Endothelial cell of umbilical vein (primary cell): ENCODE measurements at regions not wholly inside any gene's neighbourhood (a gene's known extent, or its start where the extent isn't known, plus 50 kb on each side); places are given as distances from the start of the nearest gene placed in this dataset.

Experiments
- BruUV-seq: library from RNA; stranded (reverse); fragments of 400-500 nt; replicated peaks from 2 replicates; lab custom pipeline; 2021; lab: Mats Ljungman, UMichigan
- CTCF ChIA-PET: fragments of 300-600, 350-600 bp; sonication (Branson Sonifier 250); formaldehyde crosslinking; loops from one replicate; lab custom pipeline; 2021; ENCODE audit warnings: antibody characterized with exemption, inconsistent platforms; lab: Charles Lee
- POLR2A ChIA-PET: fragments of 300-600, 350-600 bp; sonication (Branson Sonifier 250); formaldehyde crosslinking; loops from one replicate; lab custom pipeline; 2021; ENCODE audit warnings: antibody characterized with exemption, inconsistent platforms; lab: Charles Lee
- DNase-seq: peaks from one replicate; pipeline ENCODE4 v3.0.0-alpha.2; 2011; ENCODE audit warnings: low read depth, low spot score
- FAIRE-seq: peaks from 2 replicates; lab custom pipeline; 2011; peaks lifted over from hg19 to GRCh38; lab: Jason Lieb, UNC
- H2AFZ ChIP-seq: 2 replicates; pipeline ENCODE4 v1.6.0; 2012; ENCODE audit warnings: low read depth, low read length, control low read depth, inconsistent platforms
- H3K27ac ChIP-seq: 2 replicates; pipeline ENCODE4 v1.5.1; 2011; ENCODE audit warnings: low read depth, mild to moderate bottlenecking, control low read depth, low read length, moderate library complexity; ENCODE audit not compliant: insufficient read depth
- H3K27me3 ChIP-seq, 2 experiments: 2 replicates each; pipeline versions ENCODE4 v1.6.0 to v1.6.1; 2011; ENCODE audit warnings: low read length in 2 of 2, mixed read lengths in 1 of 2; ENCODE audit not compliant: control insufficient read depth in 2 of 2, insufficient read depth in 2 of 2
- H3K36me3 ChIP-seq, 2 experiments: 2 replicates in 1 of 2; 3 replicates in 1 of 2; pipeline ENCODE4 v1.5.1; 2011; ENCODE audit warnings: low read length in 2 of 2, mild to moderate bottlenecking in 1 of 2, moderate library complexity in 1 of 2; ENCODE audit not compliant: control insufficient read depth in 2 of 2, insufficient read depth in 2 of 2; ENCODE audit errors: extremely low read depth in 1 of 2
- H3K4me1 ChIP-seq: 3 replicates; pipeline ENCODE4 v1.5.1; 2011; ENCODE audit warnings: mild to moderate bottlenecking, low read length; ENCODE audit not compliant: control insufficient read depth, insufficient read depth; ENCODE audit errors: extremely low read depth
- H3K4me2 ChIP-seq: 2 replicates; pipeline ENCODE4 v1.6.1; 2011; ENCODE audit warnings: low read length, control low read depth, mixed read lengths; ENCODE audit not compliant: insufficient read depth
- H3K4me3 ChIP-seq, 3 experiments: fragments of 200-600 bp in 1 of 3; sonication (generic), shearing (Covaris generic) in 1 of 3; replicated peaks in 1 of 3; 2 replicates each; pipeline ENCODE4 v1.5.1; 2011 to 2016; ENCODE audit warnings: control low read depth in 3 of 3, low read length in 3 of 3, mild to moderate bottlenecking in 2 of 3, inconsistent platforms in 1 of 3, low read depth in 1 of 3, moderate library complexity in 1 of 3; ENCODE audit not compliant: insufficient read depth in 1 of 3
- H3K79me2 ChIP-seq: 2 replicates; pipeline ENCODE4 v1.6.0; 2012; ENCODE audit warnings: low read length, inconsistent platforms; ENCODE audit not compliant: control insufficient read depth, insufficient read depth
- H3K9ac ChIP-seq: replicated peaks from 2 replicates; pipeline ENCODE3; 2011; ENCODE audit warnings: low read length, control low read depth; ENCODE audit not compliant: insufficient read depth; ENCODE audit errors: extremely low read depth
- H3K9me1 ChIP-seq: replicated peaks from 3 replicates; pipeline ENCODE4 v1.6.0; 2011; ENCODE audit warnings: mild to moderate bottlenecking, low read length; ENCODE audit not compliant: control insufficient read depth, insufficient read depth; ENCODE audit errors: extremely low read depth
- H3K9me3 ChIP-seq: replicated peaks from 2 replicates; pipeline ENCODE4 v1.5.1; 2012; ENCODE audit warnings: low read length, inconsistent platforms; ENCODE audit not compliant: control insufficient read depth, insufficient read depth
- H4K20me1 ChIP-seq: replicated peaks from 2 replicates; pipeline ENCODE3; 2011; ENCODE audit warnings: mild to moderate bottlenecking, low read length; ENCODE audit not compliant: control insufficient read depth, insufficient read depth; ENCODE audit errors: extremely low read depth
- CTCF ChIP-seq, 2 donors: IDR thresholded peaks; 1 replicate in 1 of 2; 2 replicates in 1 of 2; pipeline ENCODE4 v1.5.1; 2011; ENCODE audit warnings: low read length in 2 of 2, mild to moderate bottlenecking in 2 of 2, moderate library complexity in 2 of 2, control low read depth in 1 of 2, inconsistent platforms in 1 of 2, low read depth in 1 of 2; ENCODE audit not compliant: insufficient read depth in 1 of 2; ENCODE audit errors: extremely low read depth in 1 of 2
- EZH2 ChIP-seq: IDR thresholded peaks from 2 replicates; pipeline ENCODE4 v1.6.1; 2012; ENCODE audit warnings: borderline replicate concordance, low read depth, mild to moderate bottlenecking, moderate library complexity, low read length, inconsistent platforms; ENCODE audit not compliant: severe bottlenecking
- FOS ChIP-seq: IDR thresholded peaks from 2 replicates; pipeline ENCODE4 v1.6.1; 2011; ENCODE audit warnings: mild to moderate bottlenecking, low read length, moderate library complexity, borderline replicate concordance; ENCODE audit not compliant: insufficient read depth
- GATA2 ChIP-seq: IDR thresholded peaks from 2 replicates; pipeline ENCODE4 v1.7.0; 2011; ENCODE audit warnings: low read depth, mild to moderate bottlenecking, moderate library complexity, mixed read lengths, low read length; ENCODE audit not compliant: insufficient read length, insufficient read depth
- JUN ChIP-seq: IDR thresholded peaks from 2 replicates; pipeline ENCODE4 v1.6.1; 2011; ENCODE audit warnings: borderline replicate concordance, low read depth; ENCODE audit not compliant: insufficient read length, insufficient read depth
- MAX ChIP-seq: IDR thresholded peaks from 2 replicates; pipeline ENCODE4 v1.6.1; 2011; ENCODE audit not compliant: insufficient read depth, insufficient read length
- MYC ChIP-seq: IDR thresholded peaks from one replicate; pipeline ENCODE4 v1.6.1; 2011; ENCODE audit warnings: mild to moderate bottlenecking, low read depth, low read length
- POLR2A ChIP-seq: IDR thresholded peaks from 2 replicates; pipeline ENCODE4 v1.6.1; 2012; ENCODE audit warnings: low read depth, mild to moderate bottlenecking, control low read depth, low read length
- POLR2AphosphoS5 ChIP-seq: IDR thresholded peaks from 2 replicates; pipeline ENCODE4 v1.6.1; 2012; ENCODE audit warnings: low read depth, mild to moderate bottlenecking, control low read depth, low read length, moderate library complexity; ENCODE audit not compliant: insufficient read depth
- dilution Hi-C: fragments of 300-500 bp; cut with MboI; formaldehyde crosslinking; loops from one replicate; pipeline ENCODE4 v1.15.0; 2019; ENCODE audit warnings: low sequenced_read_pairs; ENCODE audit not compliant: extremely low pct_ligation_motif_present
- intact Hi-C: fragments of 100-400 bp; cut with micrococcal nuclease; formaldehyde crosslinking; loops from one replicate; pipeline ENCODE4 v1.10.0; 2022

- no TSS peak for BruUV-seq
- FAIRE-seq, result no peak
- TF ChIP-seq CTCF (IDR thresholded peaks at IDR 0.05; ENCODE audit: extremely low read depth in 1 of 2, insufficient read depth in 1 of 2, low read depth in 1 of 2, low read length in 2 of 2) (no peak), MAX (no peak), JUN (no peak), POLR2AphosphoS5 (no peak), EZH2 (no peak), GATA2 (no peak), FOS (no peak), POLR2A (no peak), MYC (no peak)
Measured at GRCh38 chr4:14726441-14726840, 275.8 kb upstream of the CPEB2 start.

More at GRCh38 chr4:14726441-14726840, 275.8 kb upstream of the CPEB2 start:
- CTCF ChIA-PET, result no interaction called here
- no peak for DNase-seq
- Histone ChIP-seq H3K36me3 (no peaks in the 10 kb centered on the region), H3K79me2 (no peaks in the 10 kb centered on the region), H3K9me3 (no peaks in the 10 kb centered on the region), H2AFZ (no peak overlapping the region), H3K27me3 (no peaks in the 10 kb centered on the region), H3K9me1 (no peaks in the 10 kb centered on the region), H4K20me1 (no peaks in the 10 kb centered on the region), H3K4me1 (no peaks in the 10 kb centered on the region), H3K9ac (no peak overlapping the region), H3K4me3 (no peak overlapping the region), H3K27ac (no peak overlapping the region), H3K4me2 (no peak overlapping the region)
- dilution Hi-C loops (no loop called here), intact Hi-C loops (no loop called here)
- POLR2A ChIA-PET, result no interaction called here
